ENCODE measurements at regions not wholly inside any gene's neighbourhood (a gene's known extent, or its start where the extent isn't known, plus 50 kb on each side); places are given as distances from the start of the nearest gene placed in this dataset.

DNA sequence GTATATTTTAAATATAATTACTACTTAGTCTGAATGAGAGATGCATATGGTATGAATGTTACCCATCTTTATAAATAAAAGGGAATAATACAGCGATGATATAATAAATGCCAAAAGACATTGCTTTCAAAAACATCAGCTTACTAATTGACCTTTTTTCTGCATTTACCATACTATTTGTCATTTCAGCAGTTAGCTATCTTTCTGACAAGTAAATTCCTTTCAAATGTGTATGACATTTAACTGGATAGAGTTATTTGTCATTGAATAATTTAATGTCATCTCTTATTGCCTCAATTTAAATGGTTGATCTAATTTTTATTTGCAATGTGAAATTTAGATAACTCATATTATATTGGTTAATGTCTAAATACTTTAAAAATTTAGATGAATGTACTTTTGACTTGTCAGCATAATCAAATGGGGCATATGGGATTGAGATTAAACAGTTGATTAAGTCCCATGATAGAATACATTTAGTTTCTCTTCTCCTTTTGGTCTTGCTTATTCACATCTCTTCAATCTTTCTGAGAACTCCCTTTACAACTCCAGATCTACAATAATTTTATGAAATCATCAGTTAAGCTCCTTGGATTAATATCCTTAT, 350.9 kb downstream of the PCDH18 start:
- no peaks in the 10 kb centered on the region for H3K9me3 ChIP-seq (ENCODE audit: control insufficient read depth, insufficient read depth, low read depth, low read length)
- no peaks in the 10 kb centered on the region for H3K79me2 ChIP-seq (ENCODE audit: control insufficient read depth, insufficient read depth, low read length)
- TF ChIP-seq EZH2 (IDR thresholded peaks at IDR 0.05; ENCODE audit: low read length, missing control alignments) = no peak
- no peak for TF ChIP-seq CTCF (conservative IDR thresholded peaks at IDR 0.05 in 1 of 2, IDR thresholded peaks at IDR 0.05 in 1 of 2; ENCODE audit: low read depth in 1 of 2, low read length in 2 of 2)
- no peak overlapping the region for H3K9ac ChIP-seq (ENCODE audit: insufficient read depth, low read length)
- no peak overlapping the region for H3K27ac ChIP-seq (ENCODE audit: insufficient read depth, low read length)
- no peak overlapping the region for H2AFZ ChIP-seq (ENCODE audit: low read length)
- H3K4me3 ChIP-seq (replicated peaks in 1 of 4; ENCODE audit: control extremely low read depth in 1 of 4, insufficient read depth in 1 of 4, low read depth in 3 of 4, low read length in 4 of 4) = no peak overlapping the region
- H3K27me3 ChIP-seq (ENCODE audit: control insufficient read depth, insufficient read depth, low read length) = no peaks in the 10 kb centered on the region
- no peak for DNase-seq (ENCODE audit: low read depth in 2 of 2)
- no peaks in the 10 kb centered on the region for H3K4me1 ChIP-seq (ENCODE audit: control insufficient read depth, extremely low read depth, insufficient read depth, low read length)
- no peaks in the 10 kb centered on the region for H3K36me3 ChIP-seq (ENCODE audit: control insufficient read depth, insufficient read depth, low read length)
- no peak overlapping the region for H3K4me2 ChIP-seq (ENCODE audit: extremely low read depth, insufficient read depth, low read length)
- no peaks in the 10 kb centered on the region for H4K20me1 ChIP-seq (ENCODE audit: control insufficient read depth, extremely low read depth, insufficient read depth, low read length)

DNA sequence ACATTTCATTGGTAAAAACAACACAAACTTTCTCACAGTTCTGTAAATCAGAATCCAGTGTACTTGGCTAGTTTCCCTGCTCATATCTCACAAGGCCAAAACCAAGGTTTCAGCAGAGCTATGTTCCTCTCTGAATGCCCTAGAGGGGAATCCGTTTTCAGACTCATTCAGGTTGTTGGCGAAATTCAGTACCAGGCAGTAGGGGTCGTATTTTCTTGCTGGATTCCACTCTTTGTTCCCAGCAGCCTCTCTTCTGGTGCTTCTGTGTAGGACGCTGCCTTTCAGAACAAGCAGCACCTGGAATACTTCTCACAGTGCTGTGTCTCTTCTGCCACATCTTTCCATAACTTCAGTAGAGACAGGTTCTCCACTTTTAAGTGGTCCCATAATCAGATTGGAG, 351.9 kb downstream of the PCDH18 start:
- H3K9ac ChIP-seq (ENCODE audit: insufficient read depth, low read length) = no peak overlapping the region
- no peak for DNase-seq (ENCODE audit: low read depth in 2 of 2)
- no peaks in the 10 kb centered on the region for H3K9me3 ChIP-seq (ENCODE audit: control insufficient read depth, insufficient read depth, low read depth, low read length)
- no peak overlapping the region for H3K27ac ChIP-seq (ENCODE audit: insufficient read depth, low read length)
- H3K4me3 ChIP-seq (replicated peaks in 1 of 4; ENCODE audit: control extremely low read depth in 1 of 4, insufficient read depth in 1 of 4, low read depth in 3 of 4, low read length in 4 of 4) = no peak overlapping the region
- no peaks in the 10 kb centered on the region for H3K36me3 ChIP-seq (ENCODE audit: control insufficient read depth, insufficient read depth, low read length)
- no peak overlapping the region for H3K4me2 ChIP-seq (ENCODE audit: extremely low read depth, insufficient read depth, low read length)
- H3K27me3 ChIP-seq (ENCODE audit: control insufficient read depth, insufficient read depth, low read length) = no peaks in the 10 kb centered on the region
- no peak overlapping the region for H2AFZ ChIP-seq (ENCODE audit: low read length)
- no peaks in the 10 kb centered on the region for H3K79me2 ChIP-seq (ENCODE audit: control insufficient read depth, insufficient read depth, low read length)
- no peaks in the 10 kb centered on the region for H4K20me1 ChIP-seq (ENCODE audit: control insufficient read depth, extremely low read depth, insufficient read depth, low read length)
- H3K4me1 ChIP-seq (ENCODE audit: control insufficient read depth, extremely low read depth, insufficient read depth, low read length) = no peaks in the 10 kb centered on the region
- TF ChIP-seq EZH2 (IDR thresholded peaks at IDR 0.05; ENCODE audit: low read length, missing control alignments) = no peak
- TF ChIP-seq CTCF (conservative IDR thresholded peaks at IDR 0.05 in 1 of 2, IDR thresholded peaks at IDR 0.05 in 1 of 2; ENCODE audit: low read depth in 1 of 2, low read length in 2 of 2) = peak in 1 of 2 donors; percentile 6

DNA sequence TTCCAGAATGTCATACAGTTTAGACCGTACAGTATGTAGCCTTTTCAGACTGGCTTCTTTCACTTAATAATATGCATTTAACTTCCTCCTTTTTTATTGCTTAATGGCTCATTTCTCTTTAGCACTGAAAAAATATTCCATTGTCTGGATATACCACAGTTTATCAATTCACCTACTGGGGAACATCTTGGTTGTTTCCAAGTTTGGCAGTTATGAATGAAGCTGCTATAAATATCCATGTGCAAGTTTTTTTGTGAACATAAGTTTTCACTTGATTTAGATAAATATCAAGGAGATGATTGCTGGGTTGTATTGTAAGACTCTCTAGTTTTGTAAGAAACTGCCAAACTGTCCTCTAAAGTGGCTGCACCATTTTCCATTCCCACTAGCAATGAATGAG, 375.5 kb downstream of the PCDH18 start:
- Histone ChIP-seq H3K4me2 (ENCODE audit: extremely low read depth, insufficient read depth, low read length) (no peak overlapping the region), H3K9ac (ENCODE audit: insufficient read depth, low read length) (no peak overlapping the region), H3K27ac (ENCODE audit: insufficient read depth, low read length) (peak overlapping the region; percentile 40), H2AFZ (ENCODE audit: low read length) (no peak overlapping the region), H3K9me3 (ENCODE audit: control insufficient read depth, insufficient read depth, low read depth, low read length) (no peaks in the 10 kb centered on the region), H3K4me1 (ENCODE audit: control insufficient read depth, extremely low read depth, insufficient read depth, low read length) (peaks cover 4% of the 10 kb centered on the region), H4K20me1 (ENCODE audit: control insufficient read depth, extremely low read depth, insufficient read depth, low read length) (no peaks in the 10 kb centered on the region), H3K27me3 (ENCODE audit: control insufficient read depth, insufficient read depth, low read length) (no peaks in the 10 kb centered on the region), H3K4me3 (replicated peaks in 1 of 4; ENCODE audit: control extremely low read depth in 1 of 4, insufficient read depth in 1 of 4, low read depth in 3 of 4, low read length in 4 of 4) (no peak overlapping the region), H3K79me2 (ENCODE audit: control insufficient read depth, insufficient read depth, low read length) (no peaks in the 10 kb centered on the region), H3K36me3 (ENCODE audit: control insufficient read depth, insufficient read depth, low read length) (no peaks in the 10 kb centered on the region)
- TF ChIP-seq CTCF (conservative IDR thresholded peaks at IDR 0.05 in 1 of 2, IDR thresholded peaks at IDR 0.05 in 1 of 2; ENCODE audit: low read depth in 1 of 2, low read length in 2 of 2) = no peak
- no peak for TF ChIP-seq EZH2 (IDR thresholded peaks at IDR 0.05; ENCODE audit: low read length, missing control alignments)
- DNase-seq (ENCODE audit: low read depth in 2 of 2) = no peak

Data from fibroblast of lung (primary cell).